NB4 (cell line): ENCODE measurements at regions not wholly inside any gene's neighbourhood (a gene's known extent, or its start where the extent isn't known, plus 50 kb on each side); places are given as distances from the start of the nearest gene placed in this dataset.

Experiments used
- MYC ChIP-seq: IDR thresholded peaks from 2 replicates; pipeline ENCODE4 v1.6.1; 2011; ENCODE audit warnings: low read depth, low read length
- POLR2A ChIP-seq: IDR thresholded peaks from 2 replicates; pipeline ENCODE4 v1.6.1; 2011; ENCODE audit warnings: mild to moderate bottlenecking; ENCODE audit not compliant: insufficient read length; ENCODE audit errors: extremely low read depth

- TF ChIP-seq POLR2A (no peak), MYC (no peak)
These were observed 774.5 kb upstream of the RGMB start for GRCh38 chr5:97998941-97999340.
